ENCODE measurements at regions not wholly inside any gene's neighbourhood (a gene's known extent, or its start where the extent isn't known, plus 50 kb on each side); places are given as distances from the start of the nearest gene placed in this dataset.
"Not testable (repeated sequence)": the region's sequence is repeated elsewhere in the genome, so short reads cannot be mapped to it uniquely, and the experiment has no call there.

DNA sequence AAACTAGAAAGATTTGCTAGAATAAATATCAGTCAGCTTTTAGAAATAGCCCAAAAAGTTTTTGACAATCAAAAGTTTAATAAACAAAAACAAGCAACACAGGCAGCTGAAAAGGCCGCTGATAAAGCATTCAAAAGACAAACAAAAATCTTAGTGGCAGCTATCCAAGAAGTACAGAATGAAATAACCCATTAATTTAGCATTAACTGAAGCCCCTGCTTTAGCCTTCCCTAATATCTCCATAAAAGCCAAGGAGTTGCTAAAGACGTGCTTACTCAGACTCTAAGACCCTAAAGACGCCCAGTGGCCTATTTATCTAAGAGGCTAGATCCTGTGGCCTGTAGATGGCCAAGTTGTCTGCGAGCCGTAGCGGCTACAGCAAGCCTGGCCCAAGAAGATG lies 123.5 kb upstream of the DEFB108B start:
- H3K27me3 ChIP-seq (ENCODE audit: control insufficient read depth in 2 of 2, insufficient read depth in 2 of 2, low read length in 2 of 2); H3K27ac ChIP-seq (ENCODE audit: insufficient read depth, low read depth, low read length); H2AFZ ChIP-seq (ENCODE audit: low read depth, low read length); H3K9me3 ChIP-seq (replicated peaks; ENCODE audit: control insufficient read depth, insufficient read depth, low read length); FAIRE-seq; CTCF ChIA-PET; H3K79me2 ChIP-seq (ENCODE audit: control insufficient read depth, insufficient read depth, low read length); H3K36me3 ChIP-seq (ENCODE audit: control insufficient read depth in 2 of 2, extremely low read depth in 1 of 2, insufficient read depth in 2 of 2, low read length in 2 of 2); dilution Hi-C loops (cut with MboI; ENCODE audit: extremely low pct_ligation_motif_present, low sequenced_read_pairs); H3K4me2 ChIP-seq (ENCODE audit: insufficient read depth, low read length); H3K9me1 ChIP-seq (replicated peaks; ENCODE audit: control insufficient read depth, extremely low read depth, insufficient read depth, low read length); POLR2A ChIA-PET; H3K4me1 ChIP-seq (ENCODE audit: control insufficient read depth, extremely low read depth, insufficient read depth, low read length); H3K9ac ChIP-seq (replicated peaks; ENCODE audit: extremely low read depth, insufficient read depth, low read length); H4K20me1 ChIP-seq (replicated peaks; ENCODE audit: control insufficient read depth, extremely low read depth, insufficient read depth, low read length); H3K4me3 ChIP-seq (replicated peaks in 1 of 3; ENCODE audit: insufficient read depth in 1 of 3, low read depth in 1 of 3, low read length in 3 of 3); BruUV-seq (replicated peaks); DNase-seq (ENCODE audit: low read depth, low spot score); intact Hi-C loops (cut with micrococcal nuclease): not testable (repeated sequence)

DNA sequence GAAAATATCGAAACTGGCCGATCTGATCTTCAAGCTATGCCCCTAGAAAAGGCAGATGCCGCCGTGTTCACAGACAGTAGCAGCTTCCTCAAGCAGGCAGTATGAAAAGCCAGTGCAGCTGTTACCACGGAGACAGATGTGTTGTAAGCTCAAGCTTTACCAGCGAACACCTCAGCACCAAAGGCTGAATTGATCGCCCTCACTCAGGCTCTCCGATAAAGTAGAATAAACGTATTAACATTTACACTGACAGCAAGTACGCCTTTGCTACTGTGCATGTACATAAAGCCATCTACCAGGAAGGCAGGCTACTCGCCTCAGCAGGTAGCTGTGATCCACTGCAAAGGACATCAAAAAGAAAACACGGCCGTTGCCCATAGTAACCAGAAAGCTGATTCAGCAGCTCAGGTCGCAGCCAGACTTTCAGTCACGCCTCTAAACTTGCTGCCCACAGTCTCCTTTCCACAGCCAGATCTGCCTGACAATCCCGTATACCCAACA lies 122.8 kb upstream of the DEFB108B start:
- not testable (repeated sequence) for H3K36me3 ChIP-seq (ENCODE audit: control insufficient read depth in 2 of 2, extremely low read depth in 1 of 2, insufficient read depth in 2 of 2, low read length in 2 of 2)

DNA sequence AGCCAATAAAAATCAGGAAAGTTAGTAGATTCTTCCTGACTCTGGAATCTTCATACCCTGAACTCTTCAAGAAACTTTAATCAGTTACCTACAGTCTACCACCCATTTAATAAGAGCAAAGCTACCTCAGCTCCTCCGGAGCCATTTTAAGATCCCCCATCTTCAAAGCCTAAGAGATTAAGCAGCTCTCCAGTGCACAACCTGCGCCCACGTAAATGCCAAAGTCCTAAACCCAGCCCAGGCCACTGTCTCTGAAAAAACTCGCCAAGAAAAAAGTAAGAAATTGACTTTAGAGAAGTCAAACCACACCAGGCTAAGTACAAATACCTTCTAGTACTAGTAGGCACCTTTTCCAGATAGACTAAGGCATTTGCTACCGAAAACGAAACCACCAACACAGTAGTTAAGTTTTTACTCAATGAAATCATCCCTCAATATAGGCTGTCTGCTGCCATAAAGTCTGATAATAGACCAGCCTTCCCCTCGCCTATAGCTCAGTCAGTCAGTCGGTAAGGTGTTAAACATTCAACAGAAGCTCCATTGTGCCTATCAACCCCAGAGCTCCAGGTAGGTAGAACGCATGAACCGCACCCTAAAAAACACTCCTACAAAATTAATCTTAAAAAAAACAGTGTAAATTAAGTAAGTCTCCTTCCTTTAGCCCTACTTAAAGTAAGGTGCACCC lies 122.2 kb upstream of the DEFB108B start:
- POLR2A ChIA-PET; H3K9me3 ChIP-seq (replicated peaks; ENCODE audit: control insufficient read depth, insufficient read depth, low read length); H3K9ac ChIP-seq (replicated peaks; ENCODE audit: extremely low read depth, insufficient read depth, low read length); H3K27me3 ChIP-seq (ENCODE audit: control insufficient read depth in 2 of 2, insufficient read depth in 2 of 2, low read length in 2 of 2); H4K20me1 ChIP-seq (replicated peaks; ENCODE audit: control insufficient read depth, extremely low read depth, insufficient read depth, low read length); BruUV-seq (replicated peaks); H3K4me2 ChIP-seq (ENCODE audit: insufficient read depth, low read length); H3K4me1 ChIP-seq (ENCODE audit: control insufficient read depth, extremely low read depth, insufficient read depth, low read length); DNase-seq (ENCODE audit: low read depth, low spot score); intact Hi-C loops (cut with micrococcal nuclease); H2AFZ ChIP-seq (ENCODE audit: low read depth, low read length); H3K36me3 ChIP-seq (ENCODE audit: control insufficient read depth in 2 of 2, extremely low read depth in 1 of 2, insufficient read depth in 2 of 2, low read length in 2 of 2); FAIRE-seq; H3K9me1 ChIP-seq (replicated peaks; ENCODE audit: control insufficient read depth, extremely low read depth, insufficient read depth, low read length); H3K79me2 ChIP-seq (ENCODE audit: control insufficient read depth, insufficient read depth, low read length); H3K4me3 ChIP-seq (replicated peaks in 1 of 3; ENCODE audit: insufficient read depth in 1 of 3, low read depth in 1 of 3, low read length in 3 of 3); dilution Hi-C loops (cut with MboI; ENCODE audit: extremely low pct_ligation_motif_present, low sequenced_read_pairs); H3K27ac ChIP-seq (ENCODE audit: insufficient read depth, low read depth, low read length); CTCF ChIA-PET: not testable (repeated sequence)

More for the DNA sequence above, 122.8 kb upstream of the DEFB108B start:
- H3K9ac ChIP-seq (replicated peaks; ENCODE audit: extremely low read depth, insufficient read depth, low read length); H4K20me1 ChIP-seq (replicated peaks; ENCODE audit: control insufficient read depth, extremely low read depth, insufficient read depth, low read length); FAIRE-seq; dilution Hi-C loops (cut with MboI; ENCODE audit: extremely low pct_ligation_motif_present, low sequenced_read_pairs); H3K27me3 ChIP-seq (ENCODE audit: control insufficient read depth in 2 of 2, insufficient read depth in 2 of 2, low read length in 2 of 2); H3K9me1 ChIP-seq (replicated peaks; ENCODE audit: control insufficient read depth, extremely low read depth, insufficient read depth, low read length); BruUV-seq (replicated peaks); POLR2A ChIA-PET; H3K79me2 ChIP-seq (ENCODE audit: control insufficient read depth, insufficient read depth, low read length); H3K4me1 ChIP-seq (ENCODE audit: control insufficient read depth, extremely low read depth, insufficient read depth, low read length); H3K4me2 ChIP-seq (ENCODE audit: insufficient read depth, low read length); H3K27ac ChIP-seq (ENCODE audit: insufficient read depth, low read depth, low read length); DNase-seq (ENCODE audit: low read depth, low spot score); H2AFZ ChIP-seq (ENCODE audit: low read depth, low read length); intact Hi-C loops (cut with micrococcal nuclease); CTCF ChIA-PET; H3K9me3 ChIP-seq (replicated peaks; ENCODE audit: control insufficient read depth, insufficient read depth, low read length); H3K4me3 ChIP-seq (replicated peaks in 1 of 3; ENCODE audit: insufficient read depth in 1 of 3, low read depth in 1 of 3, low read length in 3 of 3): not testable (repeated sequence)

DNA sequence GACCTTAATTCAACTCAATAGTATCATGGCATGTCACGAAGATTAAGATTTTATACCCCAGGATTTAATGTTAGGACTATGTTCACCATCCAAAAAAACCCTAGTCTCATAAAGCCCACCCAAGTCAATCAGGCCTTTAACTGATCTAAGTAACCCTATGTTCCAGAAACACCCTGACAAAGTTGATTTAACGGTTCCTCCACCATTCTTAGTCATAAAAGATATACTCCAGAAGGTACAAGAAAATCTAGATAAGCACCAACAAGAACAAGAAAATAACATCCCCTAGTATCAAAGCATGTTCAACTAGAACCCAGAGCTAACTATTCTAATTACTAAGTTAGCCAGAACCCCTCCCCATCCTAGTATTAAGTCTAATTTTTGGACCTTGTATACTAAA lies 120.7 kb upstream of the DEFB108B start:
- H3K79me2 ChIP-seq (ENCODE audit: control insufficient read depth, insufficient read depth, low read length); dilution Hi-C loops (cut with MboI; ENCODE audit: extremely low pct_ligation_motif_present, low sequenced_read_pairs); CTCF ChIA-PET; BruUV-seq (replicated peaks); H4K20me1 ChIP-seq (replicated peaks; ENCODE audit: control insufficient read depth, extremely low read depth, insufficient read depth, low read length); DNase-seq (ENCODE audit: low read depth, low spot score); intact Hi-C loops (cut with micrococcal nuclease); POLR2A ChIA-PET; H3K27me3 ChIP-seq (ENCODE audit: control insufficient read depth in 2 of 2, insufficient read depth in 2 of 2, low read length in 2 of 2); H3K9me1 ChIP-seq (replicated peaks; ENCODE audit: control insufficient read depth, extremely low read depth, insufficient read depth, low read length); H3K36me3 ChIP-seq (ENCODE audit: control insufficient read depth in 2 of 2, extremely low read depth in 1 of 2, insufficient read depth in 2 of 2, low read length in 2 of 2); H3K9me3 ChIP-seq (replicated peaks; ENCODE audit: control insufficient read depth, insufficient read depth, low read length); H2AFZ ChIP-seq (ENCODE audit: low read depth, low read length); FAIRE-seq; H3K4me1 ChIP-seq (ENCODE audit: control insufficient read depth, extremely low read depth, insufficient read depth, low read length); H3K27ac ChIP-seq (ENCODE audit: insufficient read depth, low read depth, low read length); H3K4me3 ChIP-seq (replicated peaks in 1 of 3; ENCODE audit: insufficient read depth in 1 of 3, low read depth in 1 of 3, low read length in 3 of 3); H3K9ac ChIP-seq (replicated peaks; ENCODE audit: extremely low read depth, insufficient read depth, low read length); H3K4me2 ChIP-seq (ENCODE audit: insufficient read depth, low read length): not testable (repeated sequence)

Measured in endothelial cell of umbilical vein (primary cell).